SK-N-MC (cell line): ENCODE measurements at regions not wholly inside any gene's neighbourhood (a gene's known extent, or its start where the extent isn't known, plus 50 kb on each side); places are given as distances from the start of the nearest gene placed in this dataset.
"Not testable (repeated sequence)": the region's sequence is repeated elsewhere in the genome, so short reads cannot be mapped to it uniquely, and the experiment has no call there.

Source experiments
- EZH2 ChIP-seq: fragments of 200-600 bp; sonication (generic); IDR thresholded peaks from one replicate; pipeline ENCODE4 v1.6.1; 2017; ENCODE audit warnings: antibody characterized with exemption
- FOXP2 ChIP-seq: optimal IDR thresholded peaks from 2 replicates; pipeline ENCODE3; 2011; ENCODE audit warnings: mild to moderate bottlenecking, moderate library complexity; ENCODE audit not compliant: insufficient read depth; ENCODE audit errors: extremely low read length, control extremely low read depth
- POLR2AphosphoS5 ChIP-seq: IDR thresholded peaks from 2 replicates; pipeline ENCODE4 v1.6.1; 2012; ENCODE audit warnings: mild to moderate bottlenecking, low read depth, low read length, borderline replicate concordance

GRCh38 chr11:82396639-82397038, 337.0 kb downstream of the FAM181B start:
- not testable (repeated sequence) for TF ChIP-seq EZH2, POLR2AphosphoS5, FOXP2
